ENCODE measurements at regions not wholly inside any gene's neighbourhood (a gene's known extent, or its start where the extent isn't known, plus 50 kb on each side); places are given as distances from the start of the nearest gene placed in this dataset.

- TF ChIP-seq CTCF (IDR thresholded peaks at IDR 0.05), result no peak
- Histone ChIP-seq H3K27ac (no peak overlapping the region), H3K4me3 (no peak overlapping the region)
- DNase-seq (ENCODE audit: low spot score), result no peak
Observed at GRCh38 chrX:122046226-122046625, 998.8 kb downstream of the GLUD2 start.

- no peak overlapping the region for H3K27ac ChIP-seq
- no peak for DNase-seq (ENCODE audit: low spot score)
- no peak overlapping the region for H3K4me3 ChIP-seq
- TF ChIP-seq CTCF (IDR thresholded peaks at IDR 0.05), result no peak
Observed at GRCh38 chrX:122046815-122047214, 999.4 kb downstream of the GLUD2 start.

GRCh38 chrX:122047261-122047660, 999.9 kb downstream of the GLUD2 start:
- Histone ChIP-seq H3K4me3 (no peak overlapping the region), H3K27ac (no peak overlapping the region)
- no peak for DNase-seq (ENCODE audit: low spot score)
- TF ChIP-seq CTCF (IDR thresholded peaks at IDR 0.05), result no peak

- H3K4me3 ChIP-seq, result no peak overlapping the region
- H3K27ac ChIP-seq, result no peak overlapping the region
- DNase-seq (ENCODE audit: low spot score), result no peak
- no peak for TF ChIP-seq CTCF (IDR thresholded peaks at IDR 0.05)
Observed at GRCh38 chrX:122055460-122055859, 1008.0 kb downstream of the GLUD2 start.

GRCh38 chrX:122055979-122056715, 1008.7 kb downstream of the GLUD2 start:
- DNase-seq (ENCODE audit: low spot score), result no peak
- no peak overlapping the region for H3K27ac ChIP-seq

GRCh38 chrX:122076241-122076640, 1028.8 kb downstream of the GLUD2 start:
- DNase-seq (ENCODE audit: low spot score), result no peak
- Histone ChIP-seq H3K4me3 (no peak overlapping the region), H3K27ac (no peak overlapping the region)
- TF ChIP-seq CTCF (IDR thresholded peaks at IDR 0.05), result no peak

More at GRCh38 chrX:122055979-122056715, 1008.7 kb downstream of the GLUD2 start:
- no peak for TF ChIP-seq CTCF (IDR thresholded peaks at IDR 0.05)
- no peak overlapping the region for H3K4me3 ChIP-seq

GRCh38 chrX:122078079-122078478, 1030.7 kb downstream of the GLUD2 start:
- Histone ChIP-seq H3K4me3 (no peak overlapping the region), H3K27ac (no peak overlapping the region)
- no peak for DNase-seq (ENCODE audit: low spot score)
- TF ChIP-seq CTCF (IDR thresholded peaks at IDR 0.05), result no peak

Measured in coronary artery (tissue), 2 donors.